GM23338 (cell line): ENCODE measurements at regions not wholly inside any gene's neighbourhood (a gene's known extent, or its start where the extent isn't known, plus 50 kb on each side); places are given as distances from the start of the nearest gene placed in this dataset.

Source experiments
- ATAC-seq: fragments of 200-7000 bp; cut with Tn5 transposase; 3 replicates; pipeline ENCODE4 v1.9.1; 2020
- DNase-seq: peaks from one replicate; pipeline ENCODE4 v3.0.0-alpha.2; 2015; ENCODE audit warnings: low spot score
- H2AFZ ChIP-seq: fragments of 200-600 bp; sonication (generic); 2 replicates; pipeline ENCODE4 v1.8.0; 2016; ENCODE audit warnings: antibody characterized with exemption, mild to moderate bottlenecking, moderate library complexity
- H3F3A ChIP-seq: fragments of 200-600 bp; sonication (generic); replicated peaks from 2 replicates; pipeline ENCODE4 v1.8.0; 2017; ENCODE audit warnings: antibody characterized with exemption, mixed run types, low read depth
- H3K27ac ChIP-seq: fragments of 200-600 bp; sonication (generic); 2 replicates; pipeline ENCODE4 v1.6.1; 2016; ENCODE audit warnings: low read depth
- H3K27me3 ChIP-seq: fragments of 200-600 bp; sonication (generic); 2 replicates; pipeline ENCODE4 v1.8.0; 2016; ENCODE audit warnings: mild to moderate bottlenecking, mixed run types, moderate library complexity; ENCODE audit not compliant: insufficient read depth
- H3K36me3 ChIP-seq: fragments of 200-600 bp; sonication (generic); 2 replicates; pipeline ENCODE4 v1.8.0; 2016; ENCODE audit warnings: mild to moderate bottlenecking; ENCODE audit not compliant: insufficient read depth
- H3K4me1 ChIP-seq: fragments of 200-600 bp; sonication (generic); 2 replicates; pipeline ENCODE4 v1.8.0; 2016; ENCODE audit warnings: mild to moderate bottlenecking, moderate library complexity; ENCODE audit not compliant: insufficient read depth
- H3K4me2 ChIP-seq: fragments of 200-600 bp; sonication (generic); 2 replicates; pipeline ENCODE4 v1.7.1; 2017; ENCODE audit warnings: mixed run types
- H3K4me3 ChIP-seq: fragments of 200-600 bp; sonication (generic); 2 replicates; pipeline ENCODE4 v1.6.1; 2016; ENCODE audit warnings: mixed run types
- H3K79me2 ChIP-seq: fragments of 200-600 bp; sonication (generic); replicated peaks from 2 replicates; pipeline ENCODE4 v1.8.0; 2017; ENCODE audit warnings: mild to moderate bottlenecking; ENCODE audit not compliant: insufficient read depth
- H3K9me2 ChIP-seq: fragments of 200-600 bp; sonication (generic); 2 replicates; pipeline ENCODE4 v1.8.0; 2017; ENCODE audit not compliant: insufficient read depth
- H4K20me1 ChIP-seq: fragments of 200-600 bp; sonication (generic); replicated peaks from 2 replicates; pipeline ENCODE4 v1.8.0; 2017; ENCODE audit warnings: mild to moderate bottlenecking; ENCODE audit not compliant: insufficient read depth
- H3K27ac Mint-ChIP-seq: 2 replicates; pipeline ENCODE4 v1.8.0; 2020; ENCODE audit warnings: inconsistent platforms, mild to moderate bottlenecking, moderate library complexity, mixed read lengths
- H3K27me3 Mint-ChIP-seq: 3 replicates; pipeline ENCODE4 v1.8.0; 2022; ENCODE audit warnings: low read depth, mild to moderate bottlenecking, moderate library complexity, mixed read lengths, inconsistent platforms; ENCODE audit not compliant: insufficient read depth, poor library complexity
- H3K36me3 Mint-ChIP-seq: 3 replicates; pipeline ENCODE4 v1.8.0; 2021; ENCODE audit warnings: low read depth, mild to moderate bottlenecking, inconsistent platforms, moderate library complexity, mixed read lengths
- H3K4me1 Mint-ChIP-seq: 3 replicates; pipeline ENCODE4 v1.8.0; 2020; ENCODE audit warnings: mild to moderate bottlenecking, inconsistent platforms, mixed read lengths
- H3K4me3 Mint-ChIP-seq: 3 replicates; pipeline ENCODE4 v1.8.0; 2021; ENCODE audit warnings: moderate library complexity, mild to moderate bottlenecking, inconsistent platforms, mixed read lengths
- H3K9me3 Mint-ChIP-seq: 3 replicates; pipeline ENCODE4 v1.8.0; 2020; ENCODE audit warnings: moderate library complexity, mild to moderate bottlenecking, inconsistent platforms, mixed read lengths
- CTCF ChIP-seq, 2 experiments: fragments of 200-600 bp in 1 of 2; sonication (generic) in 1 of 2; conservative IDR thresholded peaks; 2 replicates each; pipeline versions ENCODE4 v1.5.1 to v1.6.1; 2016 to 2017; ENCODE audit warnings: antibody characterized with exemption in 2 of 2, low read depth in 2 of 2, mild to moderate bottlenecking in 2 of 2, moderate library complexity in 1 of 2
- EZH2phosphoT487 ChIP-seq: fragments of 200-600 bp; sonication (generic); IDR thresholded peaks from one replicate; pipeline ENCODE4 v1.8.1; 2018; ENCODE audit warnings: antibody characterized with exemption; ENCODE audit not compliant: unreplicated experiment
- REST ChIP-seq: IDR thresholded peaks from one replicate; pipeline ENCODE4 v1.6.1; 2018; ENCODE audit warnings: antibody characterized with exemption; ENCODE audit not compliant: unreplicated experiment
- STAT1 ChIP-seq: IDR thresholded peaks from one replicate; pipeline ENCODE4 v1.6.1; 2016; ENCODE audit warnings: antibody characterized with exemption; ENCODE audit not compliant: unreplicated experiment
- ZNF331 ChIP-seq: fragments of 250-450 bp; sonication (Bioruptor Pico); IDR thresholded peaks from 2 replicates; pipeline ENCODE4 v1.5.0; 2020; ENCODE audit warnings: low read depth, mild to moderate bottlenecking, moderate library complexity
- TF ChIP-seq, protein P1 (sequence below): IDR thresholded peaks from 2 replicates; pipeline ENCODE4 v1.6.1; 2016; ENCODE audit warnings: antibody characterized with exemption

- TF ChIP-seq, protein P1, sequence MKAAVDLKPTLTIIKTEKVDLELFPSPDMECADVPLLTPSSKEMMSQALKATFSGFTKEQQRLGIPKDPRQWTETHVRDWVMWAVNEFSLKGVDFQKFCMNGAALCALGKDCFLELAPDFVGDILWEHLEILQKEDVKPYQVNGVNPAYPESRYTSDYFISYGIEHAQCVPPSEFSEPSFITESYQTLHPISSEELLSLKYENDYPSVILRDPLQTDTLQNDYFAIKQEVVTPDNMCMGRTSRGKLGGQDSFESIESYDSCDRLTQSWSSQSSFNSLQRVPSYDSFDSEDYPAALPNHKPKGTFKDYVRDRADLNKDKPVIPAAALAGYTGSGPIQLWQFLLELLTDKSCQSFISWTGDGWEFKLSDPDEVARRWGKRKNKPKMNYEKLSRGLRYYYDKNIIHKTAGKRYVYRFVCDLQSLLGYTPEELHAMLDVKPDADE, result no peak
- TF ChIP-seq ZNF331 (no peak), REST (no peak)
These were observed 535.4 kb downstream of the HACE1 start (continued) for GRCh38 chr6:104324301-104324700.

DNA sequence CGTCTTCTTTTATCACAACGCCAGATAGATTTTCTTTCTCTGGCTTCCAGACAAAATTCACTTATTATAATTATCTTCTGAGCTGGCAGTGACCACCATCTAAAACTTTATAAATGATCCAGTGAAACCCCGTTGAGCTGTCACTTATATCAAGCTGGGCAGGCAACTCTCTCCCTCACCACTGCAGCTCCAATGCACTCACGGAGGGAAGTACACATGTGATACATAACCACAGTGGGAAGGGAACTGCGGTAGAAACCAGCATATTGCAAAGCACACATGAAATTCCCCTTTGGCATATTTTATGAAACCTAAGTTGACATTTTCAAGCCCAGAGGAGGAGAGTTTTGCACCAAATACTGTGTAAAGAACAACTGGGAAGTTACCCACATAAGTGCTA, 536.9 kb downstream of the HACE1 start:
- Histone ChIP-seq H3K27ac (no peak overlapping the region), H3K79me2 (no peaks in the 10 kb centered on the region), H3K36me3 (no peaks in the 10 kb centered on the region), H4K20me1 (no peaks in the 10 kb centered on the region), H3K27me3 (no peaks in the 10 kb centered on the region), H3K4me1 (no peaks in the 10 kb centered on the region), H3K4me3 (no peak overlapping the region), H3K9me2 (no peaks in the 10 kb centered on the region), H3F3A (no peaks in the 10 kb centered on the region), H3K4me2 (no peak overlapping the region), H2AFZ (no peak overlapping the region)
- no peaks in the 10 kb centered on the region for H3K9me3 Mint-ChIP-seq
- H3K36me3 Mint-ChIP-seq, result no peaks in the 10 kb centered on the region
- no peak for TF ChIP-seq CTCF (conservative IDR thresholded peaks at IDR 0.05; ENCODE audit: low read depth in 2 of 2)
- TF ChIP-seq EZH2phosphoT487, result no peak
- TF ChIP-seq STAT1, result no peak
- no peak for TF ChIP-seq REST
- H3K27ac Mint-ChIP-seq, result no peak overlapping the region
- H3K4me1 Mint-ChIP-seq, result no peaks in the 10 kb centered on the region
- no peaks in the 10 kb centered on the region for H3K27me3 Mint-ChIP-seq
- no peak overlapping the region for H3K4me3 Mint-ChIP-seq
- ATAC-seq (no peak), DNase-seq (no peak)
